ENCODE measurements at regions not wholly inside any gene's neighbourhood (a gene's known extent, or its start where the extent isn't known, plus 50 kb on each side); places are given as distances from the start of the nearest gene placed in this dataset.

- no peak for FAIRE-seq
These were observed 116.5 kb upstream of the ADAMTS18 start for GRCh38 chr16:77551357-77551756.

GRCh38 chr16:77553130-77553529 is 118.3 kb upstream of the ADAMTS18 start:
- DNase-seq (ENCODE audit: low spot score in 2 of 2): no peak
- FAIRE-seq: no peak

More at GRCh38 chr16:77551357-77551756, 116.5 kb upstream of the ADAMTS18 start:
- no peak for DNase-seq (ENCODE audit: low spot score in 2 of 2)

GRCh38 chr16:77555126-77555525 is 120.3 kb upstream of the ADAMTS18 start:
- FAIRE-seq: no peak
- no peak for DNase-seq (ENCODE audit: low spot score in 2 of 2)

GRCh38 chr16:77555791-77556190 is 121.0 kb upstream of the ADAMTS18 start:
- DNase-seq (ENCODE audit: low spot score in 2 of 2) (no peak), FAIRE-seq (no peak)

GRCh38 chr16:77556201-77556873 is 121.5 kb upstream of the ADAMTS18 start:
- FAIRE-seq (no peak), DNase-seq (ENCODE audit: low spot score in 2 of 2) (no peak)

GRCh38 chr16:77557385-77557784 is 122.6 kb upstream of the ADAMTS18 start:
- DNase-seq (ENCODE audit: low spot score in 2 of 2) (no peak), FAIRE-seq (no peak)

- FAIRE-seq: no peak
These were observed 124.0 kb upstream of the ADAMTS18 start for GRCh38 chr16:77558786-77559185.

GRCh38 chr16:77562497-77562896 is 127.7 kb upstream of the ADAMTS18 start:
- DNase-seq (ENCODE audit: low spot score in 2 of 2) (no peak), FAIRE-seq (no peak)

More at GRCh38 chr16:77558786-77559185, 124.0 kb upstream of the ADAMTS18 start:
- DNase-seq (ENCODE audit: low spot score in 2 of 2): no peak

- no peak for FAIRE-seq
- no peak for DNase-seq (ENCODE audit: low spot score in 2 of 2)
These were observed 130.1 kb upstream of the ADAMTS18 start for GRCh38 chr16:77564791-77565390.

GRCh38 chr16:77569406-77569805 is 134.6 kb upstream of the ADAMTS18 start:
- DNase-seq (ENCODE audit: low spot score in 2 of 2) (no peak), FAIRE-seq (no peak)

- FAIRE-seq (no peak), DNase-seq (ENCODE audit: low spot score in 2 of 2) (no peak)
These were observed 135.7 kb upstream of the ADAMTS18 start for GRCh38 chr16:77570574-77570973.

- FAIRE-seq (no peak), DNase-seq (ENCODE audit: low spot score in 2 of 2) (no peak)
These were observed 136.5 kb upstream of the ADAMTS18 start for GRCh38 chr16:77571115-77571862.

- DNase-seq (ENCODE audit: low spot score in 2 of 2) (no peak), FAIRE-seq (no peak)
These were observed 140.2 kb upstream of the ADAMTS18 start for GRCh38 chr16:77574867-77575624.

GRCh38 chr16:77579351-77579891 is 142.9 kb upstream of the NUDT7 start:
- DNase-seq (ENCODE audit: low spot score in 2 of 2) (no peak), FAIRE-seq (no peak)

GRCh38 chr16:77581706-77582105 is 140.6 kb upstream of the NUDT7 start:
- no peak for DNase-seq (ENCODE audit: low spot score in 2 of 2)
- no peak for FAIRE-seq

GRCh38 chr16:77584205-77584859 is 138.0 kb upstream of the NUDT7 start:
- peak; percentile 6 to 49 for DNase-seq (ENCODE audit: low spot score in 2 of 2)
- FAIRE-seq: no peak

GRCh38 chr16:77585379-77586251 is 136.7 kb upstream of the NUDT7 start:
- no peak for DNase-seq (ENCODE audit: low spot score in 2 of 2)
- FAIRE-seq: no peak

GRCh38 chr16:77588389-77588788 is 133.9 kb upstream of the NUDT7 start:
- no peak for DNase-seq (ENCODE audit: low spot score in 2 of 2)
- FAIRE-seq: no peak

Data from frontal cortex (tissue), 3 donors.